ENCODE measurements at regions not wholly inside any gene's neighbourhood (a gene's known extent, or its start where the extent isn't known, plus 50 kb on each side); places are given as distances from the start of the nearest gene placed in this dataset.
"Not testable (repeated sequence)": the region's sequence is repeated elsewhere in the genome, so short reads cannot be mapped to it uniquely, and the experiment has no call there.

- no peak for ATAC-seq
Observed at GRCh38 chr6:117761610-117762009, 86.3 kb downstream of the NUS1 start.

GRCh38 chr6:117771403-117771802 is 96.1 kb downstream of the NUS1 start:
- no peak for ATAC-seq

- no peak for ATAC-seq
Observed at GRCh38 chr6:117776441-117776840, 101.2 kb downstream of the NUS1 start.

GRCh38 chr6:117781550-117781949 is 106.3 kb downstream of the NUS1 start:
- no peak for ATAC-seq

- ATAC-seq: no peak
Observed at GRCh38 chr6:117783279-117783678, 108.0 kb downstream of the NUS1 start.

- ATAC-seq: no peak
Observed at GRCh38 chr6:117791012-117791411, 115.7 kb downstream of the NUS1 start.

GRCh38 chr6:117795234-117795633 is 111.8 kb upstream of the SLC35F1 start:
- ATAC-seq: peak; percentile 52

GRCh38 chr6:117798819-117799218 is 108.2 kb upstream of the SLC35F1 start:
- ATAC-seq: not testable (repeated sequence)

GRCh38 chr6:117810269-117810668 is 96.8 kb upstream of the SLC35F1 start:
- ATAC-seq: no peak

- ATAC-seq: no peak
Observed at GRCh38 chr6:117817499-117817898, 89.6 kb upstream of the SLC35F1 start.

- ATAC-seq: no peak
Observed at GRCh38 chr6:117817992-117818391, 89.1 kb upstream of the SLC35F1 start.

- no peak for ATAC-seq
Observed at GRCh38 chr6:117818449-117818848, 88.6 kb upstream of the SLC35F1 start.

GRCh38 chr6:117829594-117830319 is 77.3 kb upstream of the SLC35F1 start:
- no peak for ATAC-seq

GRCh38 chr6:117837261-117837660 is 69.8 kb upstream of the SLC35F1 start:
- no peak for ATAC-seq

- ATAC-seq: no peak
Observed at GRCh38 chr6:117840541-117840983, 66.5 kb upstream of the SLC35F1 start.

GRCh38 chr6:117847912-117848311 is 59.2 kb upstream of the SLC35F1 start:
- no peak for ATAC-seq

- no peak for ATAC-seq
Observed at GRCh38 chr6:117849087-117849486, 58.0 kb upstream of the SLC35F1 start.

Data from esophagus mucosa (tissue), 1 donor.